Kidney (tissue), 13 donors: ENCODE measurements at regions not wholly inside any gene's neighbourhood (a gene's known extent, or its start where the extent isn't known, plus 50 kb on each side); places are given as distances from the start of the nearest gene placed in this dataset.

Source experiments
- DNase-seq, 5 donors: peaks; one replicate each; pipeline ENCODE4 v3.0.0-alpha.2; 2013 to 2020
- FAIRE-seq: peaks from 2 replicates; lab custom pipeline; 2012; peaks lifted over from hg19 to GRCh38; lab: Jason Lieb, UNC
- H3K27ac ChIP-seq, 2 donors: one replicate each; pipeline ENCODE4 v1.7.0; 2013; ENCODE audit warnings: low read depth in 2 of 2, low read length in 2 of 2, inconsistent platforms in 1 of 2
- H3K27me3 ChIP-seq: one replicate; pipeline ENCODE4 v1.7.1; 2013; ENCODE audit warnings: low read length, inconsistent platforms; ENCODE audit not compliant: control insufficient read depth, insufficient read depth
- H3K36me3 ChIP-seq, 3 donors: one replicate each; pipeline versions ENCODE4 v1.7.0 to v1.7.1; 2013; ENCODE audit warnings: low read length in 3 of 3, control low read depth in 1 of 3, inconsistent platforms in 1 of 3; ENCODE audit not compliant: insufficient read depth in 3 of 3, control insufficient read depth in 2 of 3
- H3K4me1 ChIP-seq, 3 donors: one replicate each; pipeline versions ENCODE4 v1.7.0 to v1.7.1; 2013; ENCODE audit warnings: low read length in 3 of 3, inconsistent platforms in 1 of 3, low read depth in 1 of 3; ENCODE audit not compliant: control insufficient read depth in 2 of 3, insufficient read depth in 2 of 3
- H3K4me3 ChIP-seq, 3 donors: one replicate each; pipeline versions ENCODE4 v1.7.0 to v1.8.1; 2013; ENCODE audit warnings: low read length in 3 of 3, control low read depth in 1 of 3, inconsistent platforms in 1 of 3
- H3K9ac ChIP-seq, 3 donors: one replicate each; pipeline versions ENCODE4 v1.7.0 to v1.7.1; 2013; ENCODE audit warnings: low read length in 3 of 3, control low read depth in 1 of 3, inconsistent platforms in 1 of 3
- H3K9me3 ChIP-seq, 3 donors: one replicate each; pipeline versions ENCODE4 v1.7.0 to v1.7.1; 2013; ENCODE audit warnings: low read length in 3 of 3, control low read depth in 1 of 3, inconsistent platforms in 1 of 3; ENCODE audit not compliant: control insufficient read depth in 2 of 3, insufficient read depth in 1 of 3
- intact Hi-C: fragments of 100-400 bp; cut with DNase I; formaldehyde crosslinking; loops from one replicate; pipeline ENCODE4 v1.11.1; 2022
- TF ChIP-seq, protein P1 (sequence below): IDR thresholded peaks from 3 replicates; pipeline ENCODE4 v1.5.1; 2012; ENCODE audit warnings: mild to moderate bottlenecking, moderate library complexity, borderline replicate concordance; ENCODE audit not compliant: insufficient read depth; ENCODE audit errors: extremely low read depth
- donor health status: control.
- donor health status: control.
- donor health status: control.
- donor health status: control.
- donor health status: control.
- donor health status: DM: yes; HTN: yes; CAD: no.
- donor health status: Normal renal cell carcinoma (clear cell type).

DNA sequence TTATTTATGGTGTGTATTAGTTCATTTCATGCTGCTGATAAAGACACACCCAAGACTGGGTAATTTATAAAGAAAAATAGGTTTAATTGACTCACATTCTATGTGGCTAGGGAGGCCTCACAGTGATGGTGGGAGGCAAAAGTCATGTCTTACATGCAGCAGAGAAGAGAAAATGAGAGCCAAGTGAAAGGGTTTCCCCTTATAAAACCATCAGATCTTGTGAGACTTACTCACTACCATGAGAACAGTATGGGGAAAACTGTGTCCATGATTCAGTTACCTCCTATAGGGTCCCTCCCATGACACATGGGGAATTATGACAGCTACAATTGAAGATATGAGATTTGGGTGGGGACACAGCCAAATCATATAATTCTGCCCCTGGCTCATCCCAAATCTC lies 150.0 kb upstream of the AHI1 start:
- no peaks in the 10 kb centered on the region for H3K4me1 ChIP-seq
- no peak overlapping the region for H3K27ac ChIP-seq
- no peak overlapping the region for H3K4me3 ChIP-seq
- intact Hi-C loops, result no loop called here
- no peaks in the 10 kb centered on the region for H3K9me3 ChIP-seq
- no peak overlapping the region for H3K9ac ChIP-seq
- TF ChIP-seq, protein P1, sequence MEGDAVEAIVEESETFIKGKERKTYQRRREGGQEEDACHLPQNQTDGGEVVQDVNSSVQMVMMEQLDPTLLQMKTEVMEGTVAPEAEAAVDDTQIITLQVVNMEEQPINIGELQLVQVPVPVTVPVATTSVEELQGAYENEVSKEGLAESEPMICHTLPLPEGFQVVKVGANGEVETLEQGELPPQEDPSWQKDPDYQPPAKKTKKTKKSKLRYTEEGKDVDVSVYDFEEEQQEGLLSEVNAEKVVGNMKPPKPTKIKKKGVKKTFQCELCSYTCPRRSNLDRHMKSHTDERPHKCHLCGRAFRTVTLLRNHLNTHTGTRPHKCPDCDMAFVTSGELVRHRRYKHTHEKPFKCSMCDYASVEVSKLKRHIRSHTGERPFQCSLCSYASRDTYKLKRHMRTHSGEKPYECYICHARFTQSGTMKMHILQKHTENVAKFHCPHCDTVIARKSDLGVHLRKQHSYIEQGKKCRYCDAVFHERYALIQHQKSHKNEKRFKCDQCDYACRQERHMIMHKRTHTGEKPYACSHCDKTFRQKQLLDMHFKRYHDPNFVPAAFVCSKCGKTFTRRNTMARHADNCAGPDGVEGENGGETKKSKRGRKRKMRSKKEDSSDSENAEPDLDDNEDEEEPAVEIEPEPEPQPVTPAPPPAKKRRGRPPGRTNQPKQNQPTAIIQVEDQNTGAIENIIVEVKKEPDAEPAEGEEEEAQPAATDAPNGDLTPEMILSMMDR, result no peak
- no peak for DNase-seq
- H3K36me3 ChIP-seq, result no peaks in the 10 kb centered on the region
- no peaks in the 10 kb centered on the region for H3K27me3 ChIP-seq
- no peak for FAIRE-seq

- H3K9me3 ChIP-seq, result no peaks in the 10 kb centered on the region
- TF ChIP-seq, protein P1, result no peak
- peak in 1 of 5 donors; percentile 14 for DNase-seq
- H3K9ac ChIP-seq, result no peak overlapping the region
- intact Hi-C loops, result no loop called here
- no peak overlapping the region for H3K4me3 ChIP-seq
- no peaks in the 10 kb centered on the region for H3K36me3 ChIP-seq
- peak; percentile 67 for FAIRE-seq
- H3K27ac ChIP-seq, result no peak overlapping the region
- H3K4me1 ChIP-seq, result no peaks in the 10 kb centered on the region
- no peaks in the 10 kb centered on the region for H3K27me3 ChIP-seq
These were observed 154.6 kb upstream of the AHI1 start for GRCh38 chr6:135651964-135652755.

- no peak overlapping the region for H3K27ac ChIP-seq
- H3K4me3 ChIP-seq, result no peak overlapping the region
- TF ChIP-seq, protein P1, result no peak
- FAIRE-seq (no peak), DNase-seq (no peak)
- no peaks in the 10 kb centered on the region for H3K9me3 ChIP-seq
- no peaks in the 10 kb centered on the region for H3K27me3 ChIP-seq
- no peak overlapping the region for H3K9ac ChIP-seq
- H3K36me3 ChIP-seq, result no peaks in the 10 kb centered on the region
- H3K4me1 ChIP-seq, result no peaks in the 10 kb centered on the region
- intact Hi-C loops, result no loop called here
These were observed 157.5 kb upstream of the AHI1 start for GRCh38 chr6:135655055-135655454.
